ENCODE measurements at regions not wholly inside any gene's neighbourhood (a gene's known extent, or its start where the extent isn't known, plus 50 kb on each side); places are given as distances from the start of the nearest gene placed in this dataset.

GRCh38 chr3:72597756-72598195, 250.5 kb downstream of the SHQ1 start:
- Histone ChIP-seq H3K9me3 (ENCODE audit: control insufficient read depth in 4 of 4, insufficient read depth in 3 of 4, low read length in 3 of 4) (peaks cover 0 to 2% (median 0%) of the 10 kb centered on the region in 4 donors), H3K36me3 (ENCODE audit: control insufficient read depth in 4 of 4, insufficient read depth in 4 of 4, low read length in 4 of 4) (no peaks in the 10 kb centered on the region), H3K27me3 (ENCODE audit: control insufficient read depth in 3 of 3, insufficient read depth in 3 of 3, low read length in 2 of 3) (no peaks in the 10 kb centered on the region), H3K4me1 (ENCODE audit: control insufficient read depth in 5 of 5, insufficient read depth in 5 of 5, low read length in 5 of 5) (peaks cover 0 to 18% (median 0%) of the 10 kb centered on the region in 5 donors), H3K4me3 (no peak overlapping the region), H3K27ac (ENCODE audit: low read depth in 1 of 2, low read length in 1 of 2) (no peak overlapping the region), H3K9ac (ENCODE audit: insufficient read depth in 1 of 2, low read length in 2 of 2) (no peak overlapping the region)
- WGBS, 2 donors: 65 to 82% methylated on average over 5 of the region's 5 CpGs
- DNase-seq (no peak), ATAC-seq (ENCODE audit: insufficient read depth, low FRiP score) (no peak)
- no peak for TF ChIP-seq CTCF (IDR thresholded peaks at IDR 0.05; ENCODE audit: control extremely low read depth, extremely low read depth)

- Histone ChIP-seq H3K4me3 (no peak overlapping the region), H3K9me3 (ENCODE audit: control insufficient read depth in 4 of 4, insufficient read depth in 3 of 4, low read length in 3 of 4) (peaks cover 0 to 2% (median 0%) of the 10 kb centered on the region in 4 donors), H3K9ac (ENCODE audit: insufficient read depth in 1 of 2, low read length in 2 of 2) (no peak overlapping the region), H3K27ac (ENCODE audit: low read depth in 1 of 2, low read length in 1 of 2) (no peak overlapping the region), H3K4me1 (ENCODE audit: control insufficient read depth in 5 of 5, insufficient read depth in 5 of 5, low read length in 5 of 5) (peaks cover 0 to 22% (median 0%) of the 10 kb centered on the region in 5 donors), H3K36me3 (ENCODE audit: control insufficient read depth in 4 of 4, insufficient read depth in 4 of 4, low read length in 4 of 4) (no peaks in the 10 kb centered on the region), H3K27me3 (ENCODE audit: control insufficient read depth in 3 of 3, insufficient read depth in 3 of 3, low read length in 2 of 3) (no peaks in the 10 kb centered on the region)
- no peak for TF ChIP-seq CTCF (IDR thresholded peaks at IDR 0.05; ENCODE audit: control extremely low read depth, extremely low read depth)
- ATAC-seq (ENCODE audit: insufficient read depth, low FRiP score) (no peak), DNase-seq (no peak)
Measured at GRCh38 chr3:72597043-72597442, 251.2 kb downstream of the SHQ1 start.

GRCh38 chr3:72595927-72596610, 252.2 kb downstream of the SHQ1 start:
- no peak for DNase-seq
- Histone ChIP-seq H3K9me3 (ENCODE audit: control insufficient read depth in 4 of 4, insufficient read depth in 3 of 4, low read length in 3 of 4) (no peaks in the 10 kb centered on the region), H3K36me3 (ENCODE audit: control insufficient read depth in 4 of 4, insufficient read depth in 4 of 4, low read length in 4 of 4) (no peaks in the 10 kb centered on the region), H3K27me3 (ENCODE audit: control insufficient read depth in 3 of 3, insufficient read depth in 3 of 3, low read length in 2 of 3) (no peaks in the 10 kb centered on the region), H3K9ac (ENCODE audit: insufficient read depth in 1 of 2, low read length in 2 of 2) (no peak overlapping the region), H3K27ac (ENCODE audit: low read depth in 1 of 2, low read length in 1 of 2) (no peak overlapping the region), H3K4me1 (ENCODE audit: control insufficient read depth in 5 of 5, insufficient read depth in 5 of 5, low read length in 5 of 5) (peaks cover 0 to 31% (median 0%) of the 10 kb centered on the region in 5 donors), H3K4me3 (no peak overlapping the region)
- 95 to 96% methylated on average over 7 of the region's 7 CpGs for WGBS, 2 donors
- no peak for ATAC-seq (ENCODE audit: insufficient read depth, low FRiP score)
- TF ChIP-seq CTCF (IDR thresholded peaks at IDR 0.05; ENCODE audit: control extremely low read depth, extremely low read depth): no peak

GRCh38 chr3:72595376-72595775, 252.9 kb downstream of the SHQ1 start:
- Histone ChIP-seq H3K9me3 (ENCODE audit: control insufficient read depth in 4 of 4, insufficient read depth in 3 of 4, low read length in 3 of 4) (no peaks in the 10 kb centered on the region), H3K36me3 (ENCODE audit: control insufficient read depth in 4 of 4, insufficient read depth in 4 of 4, low read length in 4 of 4) (no peaks in the 10 kb centered on the region), H3K27ac (ENCODE audit: low read depth in 1 of 2, low read length in 1 of 2) (no peak overlapping the region), H3K4me3 (no peak overlapping the region), H3K27me3 (ENCODE audit: control insufficient read depth in 3 of 3, insufficient read depth in 3 of 3, low read length in 2 of 3) (no peaks in the 10 kb centered on the region), H3K9ac (ENCODE audit: insufficient read depth in 1 of 2, low read length in 2 of 2) (no peak overlapping the region), H3K4me1 (ENCODE audit: control insufficient read depth in 5 of 5, insufficient read depth in 5 of 5, low read length in 5 of 5) (peaks cover 0 to 29% (median 0%) of the 10 kb centered on the region in 5 donors)
- WGBS, 2 donors: 45 to 64% methylated on average over 4 of the region's 4 CpGs
- TF ChIP-seq CTCF (IDR thresholded peaks at IDR 0.05; ENCODE audit: control extremely low read depth, extremely low read depth): no peak
- ATAC-seq (ENCODE audit: insufficient read depth, low FRiP score) (no peak), DNase-seq (no peak)
